HG03103 (cell line): ENCODE measurements at regions not wholly inside any gene's neighbourhood (a gene's known extent, or its start where the extent isn't known, plus 50 kb on each side); places are given as distances from the start of the nearest gene placed in this dataset.

Experiments used
- ATAC-seq: cut with Tn5 transposase; IDR thresholded peaks from one replicate; pipeline ENCODE4 v1.9.1; 2021; ENCODE audit warnings: low read depth; ENCODE audit not compliant: unreplicated experiment

DNA sequence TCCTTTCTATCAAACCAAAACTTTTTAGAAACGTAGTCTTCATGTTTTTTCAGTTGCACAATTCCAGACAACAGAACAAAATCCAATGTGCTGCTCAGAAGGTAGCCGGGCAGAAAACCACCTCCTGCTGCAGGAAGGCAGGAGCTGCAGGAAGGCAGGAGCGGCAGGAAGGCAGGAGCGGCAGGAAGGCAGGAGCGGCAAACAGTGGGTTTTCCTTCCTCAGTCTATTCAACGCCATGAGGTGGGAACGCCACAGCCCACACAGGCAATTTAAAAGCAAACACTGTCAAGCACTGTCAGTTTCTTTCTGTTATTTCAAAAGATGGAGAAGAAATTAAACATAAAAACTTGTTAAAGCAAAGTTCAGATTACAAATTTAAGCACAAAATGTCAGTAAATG, 601.2 kb upstream of the SALL3 start:
- no peak for ATAC-seq

DNA sequence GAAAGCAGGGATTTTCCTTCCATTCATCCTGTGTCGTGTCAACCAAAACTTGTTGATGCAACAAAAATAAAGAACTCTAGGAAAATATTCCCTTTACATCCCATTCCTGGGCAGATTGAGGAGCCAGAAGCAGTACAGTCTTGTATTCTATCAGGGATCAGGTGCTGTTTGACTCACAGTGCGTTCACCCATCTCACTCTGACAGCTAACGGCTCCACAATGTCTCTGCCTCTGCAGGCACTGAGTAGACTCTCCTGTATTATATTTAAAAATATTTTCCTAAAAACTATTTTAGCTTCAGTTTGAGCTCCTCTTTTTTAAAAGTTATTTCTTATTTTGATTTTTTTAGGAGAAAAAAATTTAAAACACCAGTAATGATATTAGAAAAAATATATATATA, 600.6 kb upstream of the SALL3 start:
- ATAC-seq: no peak

DNA sequence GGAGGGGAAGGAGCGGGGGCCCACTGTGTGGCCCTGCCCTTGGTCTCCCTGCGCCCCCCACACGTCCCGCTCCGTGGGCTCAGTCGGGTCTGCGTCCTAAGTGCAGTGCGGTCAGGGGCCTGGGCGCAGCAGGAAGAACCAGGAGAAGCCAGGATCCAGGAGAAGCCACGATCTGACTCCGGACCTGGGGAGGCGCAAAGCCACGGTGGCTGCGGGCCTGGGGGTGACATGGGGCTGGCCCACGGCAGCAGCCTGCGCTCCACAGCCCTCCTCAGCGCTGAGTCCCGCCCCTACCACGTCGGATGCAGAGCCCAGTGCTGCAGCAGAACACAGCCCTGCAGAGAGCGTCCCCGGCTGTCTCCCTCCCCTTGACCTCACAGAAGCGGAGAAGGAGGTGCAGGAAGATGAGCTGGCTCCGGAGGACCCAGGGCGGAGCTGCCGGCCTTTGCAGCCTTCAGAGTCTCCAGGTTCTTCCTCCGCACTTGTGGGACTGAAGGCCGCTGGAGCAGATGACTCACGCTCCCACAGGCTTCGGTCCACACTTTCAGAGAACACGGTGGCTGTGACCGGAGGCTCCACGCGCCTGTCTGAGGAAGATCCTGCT, 589.2 kb upstream of the SALL3 start:
- no peak for ATAC-seq

DNA sequence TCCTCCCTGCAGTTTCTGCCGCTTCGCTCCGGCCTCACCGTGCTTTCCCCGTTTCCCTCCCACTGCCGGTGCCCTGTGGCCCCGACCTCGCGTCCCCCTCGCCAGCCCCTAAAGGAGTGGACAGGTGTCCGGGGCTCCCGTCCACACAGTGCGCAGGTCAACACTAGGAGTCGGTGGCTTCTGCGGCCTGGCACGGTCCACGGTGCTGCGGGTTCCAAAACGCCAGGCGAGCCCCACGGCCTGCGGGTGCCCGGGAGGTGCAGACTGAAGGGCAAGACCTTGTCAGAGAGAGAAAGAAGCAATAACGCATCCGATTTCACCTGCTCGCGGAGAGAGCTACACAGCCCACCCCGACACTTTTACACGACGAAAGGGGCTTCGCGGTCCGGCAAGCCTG, 588.7 kb upstream of the SALL3 start:
- no peak for ATAC-seq

DNA sequence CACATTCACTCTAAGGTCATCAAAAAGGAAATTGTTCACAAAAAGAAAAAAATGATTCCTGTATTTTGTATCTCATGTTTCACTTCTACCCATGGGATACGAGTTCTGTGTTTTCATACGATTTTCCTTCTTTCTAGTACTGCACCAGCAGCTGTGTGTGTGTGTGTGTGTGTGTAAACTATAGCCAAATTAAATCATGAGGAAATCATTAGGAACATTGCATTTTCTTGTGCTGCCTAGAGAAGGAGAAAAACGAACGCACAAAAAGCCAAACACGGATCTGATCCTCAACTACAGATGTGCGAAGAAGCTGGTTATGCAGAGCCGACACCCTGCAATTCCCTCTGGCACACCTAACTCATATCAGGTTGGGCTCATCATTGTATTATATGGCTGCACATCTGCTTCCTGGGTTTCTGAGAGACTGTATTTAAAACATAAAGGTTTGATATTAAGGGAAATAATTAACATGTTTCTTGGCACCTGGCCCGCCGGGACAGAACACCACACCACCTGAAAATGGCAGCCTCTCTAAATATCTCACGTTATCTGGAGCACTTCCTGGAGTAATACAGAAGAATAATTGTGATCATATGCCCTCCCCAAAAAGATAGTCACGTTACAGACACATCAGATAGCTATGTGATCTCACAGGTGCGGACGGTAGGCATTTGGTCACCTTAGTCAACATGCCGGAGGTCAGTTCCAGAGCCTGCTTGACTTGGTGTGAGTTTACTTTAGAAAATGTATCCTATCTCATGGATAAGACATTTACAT, 586.3 kb upstream of the SALL3 start:
- ATAC-seq: no peak

DNA sequence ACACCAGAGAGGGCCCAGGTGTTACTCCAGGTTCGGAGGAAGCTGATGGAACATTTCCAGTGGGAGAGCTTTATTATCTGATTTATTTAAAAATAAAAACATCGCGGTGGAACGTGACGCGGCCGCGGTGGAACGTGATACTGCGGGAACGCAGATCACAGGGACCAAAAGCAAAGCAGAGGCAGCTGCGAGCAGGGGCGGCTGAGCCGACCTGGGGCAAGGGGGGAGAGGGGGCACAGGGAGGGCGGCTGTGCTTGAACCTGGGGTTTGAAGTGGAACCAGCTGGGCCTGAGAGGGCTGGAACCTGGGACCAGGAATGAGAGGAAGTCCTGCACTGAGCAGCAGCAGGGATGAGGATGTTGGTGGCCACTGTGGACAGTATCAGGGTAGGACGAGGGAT, 583.5 kb upstream of the SALL3 start:
- ATAC-seq: no peak

DNA sequence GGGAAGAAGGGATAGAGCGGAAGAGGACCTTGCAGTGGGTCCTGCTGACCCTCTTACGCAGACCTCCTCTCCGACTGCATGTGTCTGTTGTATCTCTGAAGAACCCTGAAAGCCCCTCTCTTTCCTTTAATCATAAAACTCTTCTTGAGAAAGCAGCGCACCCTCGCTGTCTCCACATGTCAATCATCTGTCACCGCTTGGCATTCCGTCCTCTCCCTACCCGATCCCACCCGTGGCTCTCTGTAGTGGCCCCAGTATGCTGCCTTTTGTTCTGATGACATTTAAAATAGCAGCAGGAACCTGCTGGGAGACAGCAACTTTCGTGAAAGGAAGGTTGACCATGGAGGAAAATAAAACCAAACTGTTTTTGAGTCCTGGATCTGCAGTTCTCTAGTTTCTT, 582.9 kb upstream of the SALL3 start:
- no peak for ATAC-seq

DNA sequence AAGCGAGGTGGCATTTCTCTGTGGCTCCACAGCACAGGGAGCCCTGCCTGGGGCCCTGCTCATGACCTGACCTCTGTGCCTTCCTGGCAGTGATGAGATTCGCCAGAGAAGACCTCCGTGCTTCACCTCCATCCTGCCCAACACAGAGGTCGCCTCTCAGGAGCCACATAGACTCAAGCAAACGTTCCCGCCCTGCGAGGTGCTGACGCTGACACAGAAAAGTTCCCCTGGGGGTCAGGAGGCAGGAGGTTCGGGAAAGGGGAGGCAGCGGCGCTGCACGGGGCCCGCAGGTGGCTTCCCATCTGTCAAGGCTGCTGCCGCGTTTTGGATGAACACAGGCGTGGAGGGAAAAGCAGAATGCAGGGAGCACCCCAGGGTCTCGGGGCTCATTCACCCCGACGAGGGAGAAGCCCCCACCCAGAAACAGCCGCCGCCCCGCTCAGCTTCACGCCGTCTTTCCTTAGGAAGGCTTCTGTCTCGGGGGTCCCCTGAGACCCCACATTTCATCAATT, 579.6 kb upstream of the SALL3 start:
- ATAC-seq: no peak

DNA sequence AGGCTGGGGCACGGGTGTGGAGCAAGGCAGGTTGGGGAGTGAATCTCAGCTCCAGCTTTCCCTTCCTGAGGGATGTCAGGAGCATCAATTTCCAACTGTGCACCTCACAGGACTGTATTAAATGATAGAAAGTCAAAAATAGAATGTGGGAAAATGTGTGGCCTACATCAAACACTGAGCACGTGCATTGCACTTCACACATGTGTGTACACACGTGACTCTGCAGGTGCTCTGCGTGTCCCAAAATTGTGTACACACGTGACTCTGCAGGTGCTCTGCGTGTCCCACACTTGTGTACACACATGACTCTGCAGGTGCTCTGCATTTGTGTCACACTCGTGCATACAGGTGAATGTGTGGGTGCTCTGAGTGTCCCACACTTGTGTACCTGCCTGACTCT, 577.2 kb upstream of the SALL3 start:
- no peak for ATAC-seq

DNA sequence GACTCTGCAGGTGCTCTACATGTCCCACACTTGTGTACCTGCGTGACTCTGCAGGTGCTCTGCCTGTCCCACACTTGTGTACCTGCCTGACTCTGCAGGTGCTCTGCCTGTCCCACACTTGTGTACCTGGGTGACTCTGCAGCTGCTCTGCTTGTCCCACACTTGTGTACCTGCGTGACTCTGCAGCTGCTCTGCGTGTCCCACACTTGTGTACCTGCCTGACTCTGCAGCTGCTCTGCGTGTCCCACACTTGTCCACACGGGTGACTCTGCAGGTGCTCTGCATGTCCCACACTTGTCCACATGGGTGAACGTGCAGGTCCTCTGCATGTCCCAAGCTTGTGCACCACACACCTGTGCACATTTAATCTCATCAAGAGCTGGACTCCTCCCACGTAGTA, 576.7 kb upstream of the SALL3 start:
- ATAC-seq: no peak

DNA sequence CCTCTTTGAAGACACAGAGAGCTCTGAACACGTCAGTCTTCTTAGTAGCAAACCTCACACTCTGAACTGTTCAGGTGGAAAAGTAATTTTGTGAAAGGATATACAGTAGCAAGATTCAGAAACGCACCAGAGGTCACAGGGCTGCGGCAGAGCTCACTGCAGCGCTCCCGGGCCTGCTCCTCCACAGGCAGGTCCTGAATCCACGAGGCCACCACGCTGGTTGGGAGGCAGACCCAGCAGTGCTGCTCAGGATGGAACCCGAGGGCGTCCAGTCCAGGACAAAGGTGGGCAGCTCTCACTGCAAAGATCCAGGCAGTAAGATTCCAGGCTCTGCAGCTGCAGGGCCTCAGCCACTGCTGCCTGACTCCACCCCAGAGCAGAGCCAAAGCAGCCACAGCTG, 576.2 kb upstream of the SALL3 start:
- ATAC-seq: no peak

DNA sequence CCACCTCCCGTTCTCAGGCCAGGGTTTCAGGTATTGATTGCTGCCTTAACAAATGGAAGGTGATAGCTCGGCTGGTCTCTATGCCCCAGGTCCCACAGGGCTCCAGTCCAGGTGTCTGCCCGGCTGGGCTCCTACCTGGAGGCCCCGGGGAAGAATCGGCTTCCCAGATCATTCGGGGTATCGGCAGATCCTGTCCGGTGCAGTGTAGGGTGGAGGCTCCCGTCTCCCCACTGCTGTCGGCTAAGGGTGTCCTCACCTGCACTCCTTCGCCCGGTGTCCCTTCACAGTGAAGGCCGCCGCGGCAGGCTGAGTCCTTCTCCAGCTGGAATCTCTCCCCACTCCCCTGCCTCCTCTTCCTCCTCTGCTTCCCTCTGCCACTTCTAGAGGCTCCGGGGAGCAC, 573.9 kb upstream of the SALL3 start:
- no peak for ATAC-seq

DNA sequence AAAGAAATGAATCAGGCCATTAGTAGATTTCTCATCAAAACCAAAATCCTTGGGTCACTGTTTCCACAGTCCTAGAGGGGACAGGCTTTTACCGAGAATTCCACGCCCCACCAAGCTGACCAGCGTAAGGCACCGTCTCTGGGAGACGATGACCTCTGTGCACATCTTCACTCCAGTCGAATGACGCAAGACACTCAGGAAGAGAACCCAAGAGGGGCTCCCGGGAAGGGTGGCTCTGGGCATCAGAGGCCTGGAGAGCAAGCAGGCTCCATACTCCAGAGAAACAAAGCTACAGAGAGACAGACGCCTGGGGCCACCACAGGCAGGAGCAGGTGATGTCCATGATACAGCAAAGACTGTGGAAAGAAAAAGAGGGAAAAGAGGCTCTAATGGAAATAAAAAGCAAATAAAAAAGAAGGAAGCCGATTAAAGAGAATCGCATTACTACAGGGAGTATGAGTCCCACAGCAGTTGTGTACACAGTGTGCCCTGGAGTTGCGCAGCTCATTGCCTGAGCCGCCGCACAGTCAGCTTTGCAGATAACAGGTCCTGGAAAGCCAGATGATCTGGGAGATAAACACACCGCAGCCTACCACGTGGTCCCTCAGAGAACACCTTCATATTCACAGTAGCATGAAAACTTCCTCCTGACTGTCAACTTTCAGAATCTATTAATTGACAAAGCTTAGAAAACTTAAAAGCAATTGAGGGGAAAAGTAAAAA, 572.7 kb upstream of the SALL3 start:
- ATAC-seq: no peak

DNA sequence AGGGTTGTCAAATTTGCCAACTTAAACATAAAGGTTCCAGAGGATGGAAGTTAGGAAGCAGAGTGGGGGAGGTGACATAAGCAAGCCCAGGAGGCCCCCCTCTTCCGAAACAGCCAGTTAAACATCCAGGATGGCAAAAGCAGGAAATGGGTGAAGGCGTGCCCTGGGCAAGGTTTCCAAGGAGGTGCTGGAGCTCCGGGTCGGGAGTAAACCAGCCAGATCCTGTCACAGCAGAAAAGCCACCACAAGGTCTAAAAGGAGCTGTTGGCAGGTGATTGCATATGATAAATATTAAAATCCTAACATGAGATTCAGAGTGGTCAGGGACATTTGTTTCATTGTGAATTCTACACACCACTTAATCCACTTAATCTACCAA, 572.2 kb upstream of the SALL3 start:
- ATAC-seq: no peak

DNA sequence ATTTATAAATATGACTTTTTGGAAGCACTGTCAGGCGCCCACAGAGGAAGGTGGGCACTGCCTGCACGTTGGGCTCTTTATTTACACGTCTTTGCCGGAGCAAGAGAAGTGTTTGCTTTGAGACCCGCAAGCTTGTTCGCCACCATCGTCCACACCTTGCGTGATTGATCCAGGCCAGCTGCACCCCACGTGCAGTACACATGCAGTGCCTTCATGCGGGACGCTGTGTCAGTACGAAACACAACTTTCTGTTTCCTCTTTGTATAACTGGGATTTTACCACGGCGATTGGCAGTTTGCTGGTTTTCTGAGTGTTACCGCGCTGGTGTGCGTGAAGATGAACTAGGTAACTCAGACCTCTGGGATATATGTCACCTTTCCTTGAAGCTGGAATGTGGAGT, 571.0 kb upstream of the SALL3 start:
- no peak for ATAC-seq

DNA sequence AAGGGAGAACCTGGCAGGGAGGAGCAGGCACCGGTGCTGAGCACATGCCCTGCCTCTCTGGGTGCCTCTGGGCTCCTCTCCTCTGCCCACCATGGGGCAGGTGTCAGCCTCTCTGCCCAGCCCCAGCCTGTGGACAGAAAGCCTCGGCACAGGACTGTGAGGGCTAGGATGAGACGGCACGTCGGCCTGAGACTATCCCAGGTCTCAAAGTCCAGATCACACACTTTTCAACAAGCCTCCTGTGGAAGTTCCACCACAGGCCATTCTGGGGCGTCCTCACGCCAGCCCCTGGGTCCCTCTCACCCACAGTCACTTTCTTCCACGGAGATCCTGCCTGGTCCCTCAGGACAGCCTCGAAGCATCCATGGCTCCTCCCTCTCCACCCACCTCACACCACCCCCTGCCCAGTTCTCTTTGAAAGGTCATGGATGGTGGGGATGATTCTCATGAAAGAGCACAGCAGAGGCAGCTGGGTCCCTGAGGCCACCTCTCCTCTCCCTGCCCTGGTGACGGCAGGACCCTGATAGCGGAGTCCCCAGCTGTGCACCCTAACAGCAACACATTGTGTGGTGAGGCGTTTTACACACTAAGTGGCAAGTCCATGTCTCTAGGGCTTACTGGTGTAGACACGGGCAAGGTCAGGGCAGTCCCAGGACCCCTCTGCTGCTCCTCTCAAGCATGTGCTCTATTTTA, 569.4 kb upstream of the SALL3 start:
- ATAC-seq: no peak

DNA sequence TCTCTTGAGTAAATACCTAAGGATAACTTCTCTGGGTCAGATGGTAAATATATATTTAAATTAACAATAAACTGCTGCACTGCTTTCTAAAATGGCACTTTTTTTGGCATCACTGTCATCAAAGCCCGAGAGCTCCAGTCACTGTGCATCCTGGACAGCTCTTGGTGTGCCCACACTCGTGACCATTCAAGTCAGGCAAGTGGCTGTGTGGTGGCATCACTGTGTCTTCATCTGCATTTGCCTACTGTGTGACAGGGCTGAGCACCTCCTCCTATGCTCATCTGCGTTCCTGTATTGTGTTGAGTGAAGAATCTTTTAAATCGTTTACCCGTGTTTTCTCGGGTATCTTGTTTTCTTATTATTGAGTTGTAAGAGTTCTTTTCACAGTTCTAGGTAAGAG, 568.1 kb upstream of the SALL3 start:
- no peak for ATAC-seq

DNA sequence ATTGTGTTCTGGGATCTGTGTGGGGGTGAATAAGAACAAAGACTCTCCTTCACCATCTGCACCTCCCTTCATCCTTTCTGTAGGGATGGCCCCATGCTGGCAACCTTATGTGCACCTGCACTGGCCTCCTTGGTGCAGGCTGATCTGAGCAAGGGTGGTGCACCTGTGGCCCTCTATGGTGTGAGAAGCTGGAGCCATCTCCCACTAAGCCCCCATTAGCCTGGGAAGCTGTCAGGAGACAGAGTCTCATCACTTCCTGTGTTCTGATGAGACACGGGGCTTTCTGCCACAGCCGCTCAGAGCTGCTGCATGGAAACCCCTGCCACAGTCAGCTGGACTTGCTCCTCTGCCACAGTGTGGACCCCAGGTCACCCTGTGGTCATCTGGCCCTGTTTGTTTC, 565.3 kb upstream of the SALL3 start:
- ATAC-seq: no peak

DNA sequence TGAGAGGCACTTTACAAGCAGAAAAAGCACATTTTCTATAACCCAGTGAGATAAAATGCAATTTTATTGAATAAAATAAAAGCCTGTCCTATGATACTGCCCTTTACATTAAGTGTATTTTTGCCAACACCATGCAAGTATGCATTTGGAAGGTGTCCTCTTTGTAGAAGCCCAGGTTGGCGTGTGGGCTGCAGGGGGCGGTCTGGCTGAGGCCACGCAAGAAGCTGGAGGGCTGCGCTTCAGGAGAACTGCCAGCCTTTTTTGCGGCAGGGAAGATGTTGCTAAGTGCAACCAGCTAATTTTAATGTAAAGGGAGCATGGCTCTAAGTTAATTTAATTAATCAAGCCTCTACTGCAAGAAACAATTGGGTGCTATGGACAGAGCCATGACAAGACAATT, 562.8 kb upstream of the SALL3 start:
- no peak for ATAC-seq

DNA sequence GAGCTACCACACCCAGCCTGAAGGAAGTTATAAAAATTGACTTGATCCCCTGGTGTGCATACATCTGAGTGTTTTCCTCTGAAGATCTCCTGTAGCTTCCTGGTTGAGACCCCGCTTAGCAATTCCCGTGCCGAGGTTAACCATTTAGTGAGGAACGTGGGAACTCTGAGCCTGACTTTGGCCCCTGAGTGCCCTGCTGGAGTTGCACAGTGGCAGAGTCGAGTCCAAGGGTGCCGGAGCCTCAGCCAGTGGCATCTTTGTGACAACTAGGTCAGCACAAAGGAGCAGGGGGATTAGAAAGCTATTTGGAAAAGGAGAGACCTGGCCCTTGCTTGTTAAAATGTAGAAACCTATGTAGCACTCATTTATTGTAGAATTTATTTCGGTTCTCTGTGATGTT, 561.2 kb upstream of the SALL3 start:
- ATAC-seq: no peak

DNA sequence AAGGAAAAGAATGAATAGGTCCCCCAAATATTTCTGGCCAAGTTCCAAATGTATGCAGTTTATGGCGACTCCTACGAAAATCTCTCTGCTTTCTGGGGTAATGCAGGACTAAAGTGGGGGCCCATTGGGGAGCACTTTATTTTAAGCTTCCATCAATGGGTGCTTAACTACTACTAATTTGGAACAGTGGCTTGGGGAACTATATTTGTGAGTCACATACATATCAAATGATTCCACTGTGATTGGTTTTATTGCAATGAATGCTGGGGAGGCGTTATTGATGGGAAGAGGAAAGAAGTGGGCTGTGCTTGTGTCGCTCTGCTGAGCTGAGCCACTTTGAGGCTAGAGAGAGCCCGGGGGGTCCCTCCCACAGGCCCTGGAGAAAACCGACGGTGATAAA, 560.4 kb upstream of the SALL3 start:
- no peak for ATAC-seq
